WTC11 (cell line): ENCODE measurements at regions not wholly inside any gene's neighbourhood (a gene's known extent, or its start where the extent isn't known, plus 50 kb on each side); places are given as distances from the start of the nearest gene placed in this dataset.

Source experiments
- ATAC-seq: fragments of 200-7000 bp; cut with Tn5 transposase; 2 replicates; pipeline ENCODE4 v1.10.0; 2021; ENCODE audit warnings: mild to moderate bottlenecking, moderate library complexity
- CTCF ChIA-PET: fragments of 300-600 bp; sonication (Branson Sonifier 250); formaldehyde crosslinking; loops from one replicate; lab custom pipeline; 2021; ENCODE audit warnings: antibody characterized with exemption; lab: Charles Lee
- POLR2A ChIA-PET: fragments of 350-600 bp; sonication (Branson Sonifier 250); formaldehyde crosslinking; loops from one replicate; lab custom pipeline; 2021; ENCODE audit warnings: antibody characterized with exemption; lab: Charles Lee
- DNase-seq: peaks from one replicate; pipeline ENCODE4 v3.0.0; 2021; ENCODE audit warnings: low spot score
- H3K27ac Mint-ChIP-seq: 2 replicates; pipeline ENCODE4 v1.8.0; 2021; ENCODE audit warnings: mixed read lengths
- H3K27me3 Mint-ChIP-seq: 2 replicates; pipeline ENCODE4 v1.8.0; 2021; ENCODE audit warnings: low read depth, mild to moderate bottlenecking, moderate library complexity, mixed read lengths
- H3K36me3 Mint-ChIP-seq: 2 replicates; pipeline ENCODE4 v1.8.0; 2021; ENCODE audit warnings: mixed read lengths
- H3K4me1 Mint-ChIP-seq: 2 replicates; pipeline ENCODE4 v1.8.0; 2022; ENCODE audit warnings: mixed read lengths
- H3K4me3 Mint-ChIP-seq: 2 replicates; pipeline ENCODE4 v1.8.0; 2021; ENCODE audit warnings: mild to moderate bottlenecking, moderate library complexity, mixed read lengths
- H3K9me3 Mint-ChIP-seq: 2 replicates; pipeline ENCODE4 v1.8.0; 2021; ENCODE audit warnings: mixed read lengths
- ATF1 ChIP-seq: sonication (generic); formaldehyde crosslinking; IDR thresholded peaks from 2 replicates; pipeline ENCODE4 v1.8.1; 2023; ENCODE audit warnings: mild to moderate bottlenecking, moderate library complexity, missing genetic modification reagents
- EMX1 ChIP-seq: fragments of 250-450 bp; sonication (Bioruptor Pico); IDR thresholded peaks from 2 replicates; pipeline ENCODE4 v1.8.0; 2021; ENCODE audit warnings: mild to moderate bottlenecking
- MYBL2 ChIP-seq: sonication (generic); formaldehyde crosslinking; IDR thresholded peaks from 2 replicates; pipeline ENCODE4 v1.8.1; 2023; ENCODE audit warnings: mild to moderate bottlenecking, moderate library complexity, missing genetic modification reagents
- NFYB ChIP-seq: sonication (generic); formaldehyde crosslinking; conservative IDR thresholded peaks from 2 replicates; pipeline ENCODE4 v1.8.0; 2022; ENCODE audit warnings: low read depth, missing genetic modification reagents
- NR1H2 ChIP-seq: sonication (generic); formaldehyde crosslinking; IDR thresholded peaks from 2 replicates; pipeline ENCODE4 v1.9.0; 2021; ENCODE audit warnings: mild to moderate bottlenecking, moderate library complexity, missing genetic modification reagents
- NR2C2 ChIP-seq: sonication (generic); formaldehyde crosslinking; IDR thresholded peaks from 2 replicates; pipeline ENCODE4 v1.8.0; 2022; ENCODE audit warnings: mild to moderate bottlenecking, missing genetic modification reagents
- RELA ChIP-seq: sonication (generic); formaldehyde crosslinking; IDR thresholded peaks from 2 replicates; pipeline ENCODE4 v1.8.1; 2022; ENCODE audit warnings: missing genetic modification reagents, mild to moderate bottlenecking, borderline replicate concordance
- SMAD4 ChIP-seq: sonication (generic); formaldehyde crosslinking; IDR thresholded peaks from 2 replicates; pipeline ENCODE4 v1.8.0; 2022; ENCODE audit warnings: mild to moderate bottlenecking, missing genetic modification reagents
- SP1 ChIP-seq: sonication (generic); formaldehyde crosslinking; conservative IDR thresholded peaks from 2 replicates; pipeline ENCODE4 v1.8.1; 2022; ENCODE audit warnings: missing genetic modification reagents
- TEAD4 ChIP-seq: sonication (generic); formaldehyde crosslinking; IDR thresholded peaks from 2 replicates; pipeline ENCODE4 v1.8.0; 2022; ENCODE audit warnings: mild to moderate bottlenecking, missing genetic modification reagents
- ZNF396 ChIP-seq: fragments of 250-450 bp; sonication (Bioruptor Pico); IDR thresholded peaks from 2 replicates; pipeline ENCODE4 v1.8.0; 2021; ENCODE audit warnings: mild to moderate bottlenecking, moderate library complexity, borderline replicate concordance
- ZNF671 ChIP-seq: fragments of 250-450 bp; sonication (Bioruptor Pico); IDR thresholded peaks from 2 replicates; pipeline ENCODE4 v1.8.0; 2021; ENCODE audit warnings: mild to moderate bottlenecking
- TF ChIP-seq, protein P1 (sequence below): fragments of 250-450 bp; sonication (Bioruptor Pico); IDR thresholded peaks from 2 replicates; pipeline ENCODE4 v1.8.0; 2021; ENCODE audit warnings: mild to moderate bottlenecking
- TF ChIP-seq, protein P2 (sequence below): sonication (generic); formaldehyde crosslinking; IDR thresholded peaks from 2 replicates; pipeline ENCODE4 v1.8.1; 2023; ENCODE audit warnings: mild to moderate bottlenecking, missing genetic modification reagents
- TF ChIP-seq, protein P3 (sequence below): fragments of 250-450 bp; sonication (Bioruptor Pico); IDR thresholded peaks from 2 replicates; pipeline ENCODE4 v1.9.0; 2021; ENCODE audit warnings: moderate library complexity, mild to moderate bottlenecking, inconsistent platforms, borderline replicate concordance
- TF ChIP-seq, protein P4 (sequence below): fragments of 200-600 bp; IDR thresholded peaks from 2 replicates; pipeline ENCODE4 v1.8.0; 2022; ENCODE audit warnings: antibody characterized with exemption
- TF ChIP-seq, protein P5 (sequence below): sonication (generic); formaldehyde crosslinking; IDR thresholded peaks from 2 replicates; pipeline ENCODE4 v1.8.1; 2023; ENCODE audit warnings: mild to moderate bottlenecking, missing genetic modification reagents, borderline replicate concordance
- TF ChIP-seq, protein P6 (sequence below): sonication (generic); formaldehyde crosslinking; IDR thresholded peaks from 2 replicates; pipeline ENCODE4 v1.8.0; 2022; ENCODE audit warnings: mild to moderate bottlenecking, missing genetic modification reagents
- TF ChIP-seq, protein P7 (sequence below): sonication (generic); formaldehyde crosslinking; IDR thresholded peaks from 2 replicates; pipeline ENCODE4 v1.8.0; 2023; ENCODE audit warnings: mild to moderate bottlenecking, missing genetic modification reagents

DNA sequence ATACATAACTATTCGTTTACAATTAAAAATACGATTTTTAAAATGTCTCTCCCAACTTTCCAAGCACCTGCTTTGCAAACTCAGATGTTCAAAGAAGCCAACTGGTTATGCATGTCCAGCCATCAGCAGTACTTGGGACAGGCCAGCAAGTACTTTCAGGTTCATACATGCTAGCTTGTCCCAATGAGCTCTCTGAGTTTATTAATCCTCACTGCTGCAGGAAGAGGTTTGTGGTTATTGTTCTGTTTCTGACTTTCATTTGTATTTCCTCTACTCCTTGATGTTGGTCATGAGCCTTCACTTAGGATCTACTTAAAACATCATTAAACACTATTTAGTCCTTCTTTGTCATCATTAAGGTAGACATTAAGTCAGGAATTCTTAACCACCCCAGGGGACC lies 374.1 kb downstream of the LRATD1 start:
- Mint-ChIP-seq H3K4me1 (peaks cover 5% of the 10 kb centered on the region), H3K9me3 (peaks cover 13% of the 10 kb centered on the region), H3K4me3 (no peak overlapping the region)
- ATAC-seq = no peak
- CTCF ChIA-PET = no interaction called here
- TF ChIP-seq ZNF396 (CRISPR knock-in tag) (no peak), NR2C2 (CRISPR knock-in tag) (no peak), SMAD4 (CRISPR knock-in tag) (no peak), RELA (no peak), TEAD4 (CRISPR knock-in tag) (no peak)
- TF ChIP-seq, protein P1, sequence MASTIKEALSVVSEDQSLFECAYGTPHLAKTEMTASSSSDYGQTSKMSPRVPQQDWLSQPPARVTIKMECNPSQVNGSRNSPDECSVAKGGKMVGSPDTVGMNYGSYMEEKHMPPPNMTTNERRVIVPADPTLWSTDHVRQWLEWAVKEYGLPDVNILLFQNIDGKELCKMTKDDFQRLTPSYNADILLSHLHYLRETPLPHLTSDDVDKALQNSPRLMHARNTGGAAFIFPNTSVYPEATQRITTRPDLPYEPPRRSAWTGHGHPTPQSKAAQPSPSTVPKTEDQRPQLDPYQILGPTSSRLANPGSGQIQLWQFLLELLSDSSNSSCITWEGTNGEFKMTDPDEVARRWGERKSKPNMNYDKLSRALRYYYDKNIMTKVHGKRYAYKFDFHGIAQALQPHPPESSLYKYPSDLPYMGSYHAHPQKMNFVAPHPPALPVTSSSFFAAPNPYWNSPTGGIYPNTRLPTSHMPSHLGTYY (CRISPR knock-in tag) = no peak
- TF ChIP-seq, protein P2, sequence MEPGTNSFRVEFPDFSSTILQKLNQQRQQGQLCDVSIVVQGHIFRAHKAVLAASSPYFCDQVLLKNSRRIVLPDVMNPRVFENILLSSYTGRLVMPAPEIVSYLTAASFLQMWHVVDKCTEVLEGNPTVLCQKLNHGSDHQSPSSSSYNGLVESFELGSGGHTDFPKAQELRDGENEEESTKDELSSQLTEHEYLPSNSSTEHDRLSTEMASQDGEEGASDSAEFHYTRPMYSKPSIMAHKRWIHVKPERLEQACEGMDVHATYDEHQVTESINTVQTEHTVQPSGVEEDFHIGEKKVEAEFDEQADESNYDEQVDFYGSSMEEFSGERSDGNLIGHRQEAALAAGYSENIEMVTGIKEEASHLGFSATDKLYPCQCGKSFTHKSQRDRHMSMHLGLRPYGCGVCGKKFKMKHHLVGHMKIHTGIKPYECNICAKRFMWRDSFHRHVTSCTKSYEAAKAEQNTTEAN (CRISPR knock-in tag) = no peak
- TF ChIP-seq, all 79 proteins: peak for 0
- Mint-ChIP-seq H3K27me3 (no peaks in the 10 kb centered on the region), H3K27ac (no peak overlapping the region), H3K36me3 (peaks cover 2% of the 10 kb centered on the region)
- DNase-seq = no peak
- POLR2A ChIA-PET = no interaction called here

DNA sequence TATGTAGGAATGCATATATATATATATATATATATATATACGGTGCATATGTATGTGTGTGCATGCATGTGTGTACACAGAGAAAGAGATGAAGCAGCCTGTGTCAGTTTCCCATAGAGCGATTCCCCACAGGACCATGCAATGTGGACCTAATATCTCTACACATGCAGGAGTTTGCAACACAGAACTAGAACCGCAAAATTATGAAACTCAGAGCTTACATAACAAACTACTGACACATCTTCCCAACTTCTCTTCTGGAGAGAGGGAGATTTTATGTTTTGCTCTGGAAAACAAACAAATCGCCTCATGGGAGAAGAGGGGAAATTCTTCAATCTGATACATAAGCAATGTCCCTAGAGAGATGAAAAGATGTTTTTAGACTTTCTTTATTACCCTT lies 377.2 kb downstream of the LRATD1 start:
- Mint-ChIP-seq H3K9me3 (peaks cover 11% of the 10 kb centered on the region; the same call in 1 of the 2 replicates), H3K27me3 (no peaks in the 10 kb centered on the region), H3K36me3 (no peaks in the 10 kb centered on the region; the same call in 1 of the 2 replicates), H3K4me3 (no peak overlapping the region), H3K4me1 (peaks cover 5% of the 10 kb centered on the region), H3K27ac (no peak overlapping the region)
- TF ChIP-seq, protein P3, sequence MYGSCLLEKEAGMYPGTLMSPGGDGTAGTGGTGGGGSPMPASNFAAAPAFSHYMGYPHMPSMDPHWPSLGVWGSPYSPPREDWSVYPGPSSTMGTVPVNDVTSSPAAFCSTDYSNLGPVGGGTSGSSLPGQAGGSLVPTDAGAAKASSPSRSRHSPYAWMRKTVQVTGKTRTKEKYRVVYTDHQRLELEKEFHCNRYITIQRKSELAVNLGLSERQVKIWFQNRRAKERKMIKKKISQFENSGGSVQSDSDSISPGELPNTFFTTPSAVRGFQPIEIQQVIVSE (CRISPR knock-in tag) = no peak
- TF ChIP-seq, protein P4, sequence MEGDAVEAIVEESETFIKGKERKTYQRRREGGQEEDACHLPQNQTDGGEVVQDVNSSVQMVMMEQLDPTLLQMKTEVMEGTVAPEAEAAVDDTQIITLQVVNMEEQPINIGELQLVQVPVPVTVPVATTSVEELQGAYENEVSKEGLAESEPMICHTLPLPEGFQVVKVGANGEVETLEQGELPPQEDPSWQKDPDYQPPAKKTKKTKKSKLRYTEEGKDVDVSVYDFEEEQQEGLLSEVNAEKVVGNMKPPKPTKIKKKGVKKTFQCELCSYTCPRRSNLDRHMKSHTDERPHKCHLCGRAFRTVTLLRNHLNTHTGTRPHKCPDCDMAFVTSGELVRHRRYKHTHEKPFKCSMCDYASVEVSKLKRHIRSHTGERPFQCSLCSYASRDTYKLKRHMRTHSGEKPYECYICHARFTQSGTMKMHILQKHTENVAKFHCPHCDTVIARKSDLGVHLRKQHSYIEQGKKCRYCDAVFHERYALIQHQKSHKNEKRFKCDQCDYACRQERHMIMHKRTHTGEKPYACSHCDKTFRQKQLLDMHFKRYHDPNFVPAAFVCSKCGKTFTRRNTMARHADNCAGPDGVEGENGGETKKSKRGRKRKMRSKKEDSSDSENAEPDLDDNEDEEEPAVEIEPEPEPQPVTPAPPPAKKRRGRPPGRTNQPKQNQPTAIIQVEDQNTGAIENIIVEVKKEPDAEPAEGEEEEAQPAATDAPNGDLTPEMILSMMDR = no peak
- TF ChIP-seq, protein P5, sequence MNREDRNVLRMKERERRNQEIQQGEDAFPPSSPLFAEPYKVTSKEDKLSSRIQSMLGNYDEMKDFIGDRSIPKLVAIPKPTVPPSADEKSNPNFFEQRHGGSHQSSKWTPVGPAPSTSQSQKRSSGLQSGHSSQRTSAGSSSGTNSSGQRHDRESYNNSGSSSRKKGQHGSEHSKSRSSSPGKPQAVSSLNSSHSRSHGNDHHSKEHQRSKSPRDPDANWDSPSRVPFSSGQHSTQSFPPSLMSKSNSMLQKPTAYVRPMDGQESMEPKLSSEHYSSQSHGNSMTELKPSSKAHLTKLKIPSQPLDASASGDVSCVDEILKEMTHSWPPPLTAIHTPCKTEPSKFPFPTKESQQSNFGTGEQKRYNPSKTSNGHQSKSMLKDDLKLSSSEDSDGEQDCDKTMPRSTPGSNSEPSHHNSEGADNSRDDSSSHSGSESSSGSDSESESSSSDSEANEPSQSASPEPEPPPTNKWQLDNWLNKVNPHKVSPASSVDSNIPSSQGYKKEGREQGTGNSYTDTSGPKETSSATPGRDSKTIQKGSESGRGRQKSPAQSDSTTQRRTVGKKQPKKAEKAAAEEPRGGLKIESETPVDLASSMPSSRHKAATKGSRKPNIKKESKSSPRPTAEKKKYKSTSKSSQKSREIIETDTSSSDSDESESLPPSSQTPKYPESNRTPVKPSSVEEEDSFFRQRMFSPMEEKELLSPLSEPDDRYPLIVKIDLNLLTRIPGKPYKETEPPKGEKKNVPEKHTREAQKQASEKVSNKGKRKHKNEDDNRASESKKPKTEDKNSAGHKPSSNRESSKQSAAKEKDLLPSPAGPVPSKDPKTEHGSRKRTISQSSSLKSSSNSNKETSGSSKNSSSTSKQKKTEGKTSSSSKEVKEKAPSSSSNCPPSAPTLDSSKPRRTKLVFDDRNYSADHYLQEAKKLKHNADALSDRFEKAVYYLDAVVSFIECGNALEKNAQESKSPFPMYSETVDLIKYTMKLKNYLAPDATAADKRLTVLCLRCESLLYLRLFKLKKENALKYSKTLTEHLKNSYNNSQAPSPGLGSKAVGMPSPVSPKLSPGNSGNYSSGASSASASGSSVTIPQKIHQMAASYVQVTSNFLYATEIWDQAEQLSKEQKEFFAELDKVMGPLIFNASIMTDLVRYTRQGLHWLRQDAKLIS (CRISPR knock-in tag) = no peak
- no peak for TF ChIP-seq MYBL2 (CRISPR knock-in tag)
- TF ChIP-seq NFYB (CRISPR knock-in tag) = no peak
- no peak for TF ChIP-seq EMX1 (CRISPR knock-in tag)
- no peak for TF ChIP-seq NR1H2 (CRISPR knock-in tag)
- TF ChIP-seq SP1 (CRISPR knock-in tag) = no peak
- TF ChIP-seq, protein P6, sequence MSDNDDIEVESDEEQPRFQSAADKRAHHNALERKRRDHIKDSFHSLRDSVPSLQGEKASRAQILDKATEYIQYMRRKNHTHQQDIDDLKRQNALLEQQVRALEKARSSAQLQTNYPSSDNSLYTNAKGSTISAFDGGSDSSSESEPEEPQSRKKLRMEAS (CRISPR knock-in tag) = no peak
- no peak for TF ChIP-seq ATF1 (CRISPR knock-in tag)
- TF ChIP-seq ZNF671 (CRISPR knock-in tag) = no peak
- TF ChIP-seq, protein P1 (CRISPR knock-in tag) = no peak
- TF ChIP-seq, protein P7, sequence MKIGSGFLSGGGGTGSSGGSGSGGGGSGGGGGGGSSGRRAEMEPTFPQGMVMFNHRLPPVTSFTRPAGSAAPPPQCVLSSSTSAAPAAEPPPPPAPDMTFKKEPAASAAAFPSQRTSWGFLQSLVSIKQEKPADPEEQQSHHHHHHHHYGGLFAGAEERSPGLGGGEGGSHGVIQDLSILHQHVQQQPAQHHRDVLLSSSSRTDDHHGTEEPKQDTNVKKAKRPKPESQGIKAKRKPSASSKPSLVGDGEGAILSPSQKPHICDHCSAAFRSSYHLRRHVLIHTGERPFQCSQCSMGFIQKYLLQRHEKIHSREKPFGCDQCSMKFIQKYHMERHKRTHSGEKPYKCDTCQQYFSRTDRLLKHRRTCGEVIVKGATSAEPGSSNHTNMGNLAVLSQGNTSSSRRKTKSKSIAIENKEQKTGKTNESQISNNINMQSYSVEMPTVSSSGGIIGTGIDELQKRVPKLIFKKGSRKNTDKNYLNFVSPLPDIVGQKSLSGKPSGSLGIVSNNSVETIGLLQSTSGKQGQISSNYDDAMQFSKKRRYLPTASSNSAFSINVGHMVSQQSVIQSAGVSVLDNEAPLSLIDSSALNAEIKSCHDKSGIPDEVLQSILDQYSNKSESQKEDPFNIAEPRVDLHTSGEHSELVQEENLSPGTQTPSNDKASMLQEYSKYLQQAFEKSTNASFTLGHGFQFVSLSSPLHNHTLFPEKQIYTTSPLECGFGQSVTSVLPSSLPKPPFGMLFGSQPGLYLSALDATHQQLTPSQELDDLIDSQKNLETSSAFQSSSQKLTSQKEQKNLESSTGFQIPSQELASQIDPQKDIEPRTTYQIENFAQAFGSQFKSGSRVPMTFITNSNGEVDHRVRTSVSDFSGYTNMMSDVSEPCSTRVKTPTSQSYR = no peak
- POLR2A ChIA-PET = no interaction called here
- ATAC-seq = no peak
- DNase-seq = no peak
- CTCF ChIA-PET = no interaction called here
